Endothelial cell of umbilical vein (primary cell): ENCODE measurements at regions not wholly inside any gene's neighbourhood (a gene's known extent, or its start where the extent isn't known, plus 50 kb on each side); places are given as distances from the start of the nearest gene placed in this dataset.

Experiments used
- BruUV-seq: library from RNA; stranded (reverse); fragments of 400-500 nt; replicated peaks from 2 replicates; lab custom pipeline; 2021; lab: Mats Ljungman, UMichigan
- CTCF ChIA-PET: fragments of 300-600, 350-600 bp; sonication (Branson Sonifier 250); formaldehyde crosslinking; loops from one replicate; lab custom pipeline; 2021; ENCODE audit warnings: antibody characterized with exemption, inconsistent platforms; lab: Charles Lee
- POLR2A ChIA-PET: fragments of 300-600, 350-600 bp; sonication (Branson Sonifier 250); formaldehyde crosslinking; loops from one replicate; lab custom pipeline; 2021; ENCODE audit warnings: antibody characterized with exemption, inconsistent platforms; lab: Charles Lee
- DNase-seq: peaks from one replicate; pipeline ENCODE4 v3.0.0-alpha.2; 2011; ENCODE audit warnings: low read depth, low spot score
- FAIRE-seq: peaks from 2 replicates; lab custom pipeline; 2011; peaks lifted over from hg19 to GRCh38; lab: Jason Lieb, UNC
- H2AFZ ChIP-seq: 2 replicates; pipeline ENCODE4 v1.6.0; 2012; ENCODE audit warnings: low read depth, low read length, control low read depth, inconsistent platforms
- H3K27ac ChIP-seq: 2 replicates; pipeline ENCODE4 v1.5.1; 2011; ENCODE audit warnings: low read depth, mild to moderate bottlenecking, control low read depth, low read length, moderate library complexity; ENCODE audit not compliant: insufficient read depth
- H3K27me3 ChIP-seq, 2 experiments: 2 replicates each; pipeline versions ENCODE4 v1.6.0 to v1.6.1; 2011; ENCODE audit warnings: low read length in 2 of 2, mixed read lengths in 1 of 2; ENCODE audit not compliant: control insufficient read depth in 2 of 2, insufficient read depth in 2 of 2
- H3K36me3 ChIP-seq, 2 experiments: 2 replicates in 1 of 2; 3 replicates in 1 of 2; pipeline ENCODE4 v1.5.1; 2011; ENCODE audit warnings: low read length in 2 of 2, mild to moderate bottlenecking in 1 of 2, moderate library complexity in 1 of 2; ENCODE audit not compliant: control insufficient read depth in 2 of 2, insufficient read depth in 2 of 2; ENCODE audit errors: extremely low read depth in 1 of 2
- H3K4me1 ChIP-seq: 3 replicates; pipeline ENCODE4 v1.5.1; 2011; ENCODE audit warnings: mild to moderate bottlenecking, low read length; ENCODE audit not compliant: control insufficient read depth, insufficient read depth; ENCODE audit errors: extremely low read depth
- H3K4me2 ChIP-seq: 2 replicates; pipeline ENCODE4 v1.6.1; 2011; ENCODE audit warnings: low read length, control low read depth, mixed read lengths; ENCODE audit not compliant: insufficient read depth
- H3K4me3 ChIP-seq, 3 experiments: fragments of 200-600 bp in 1 of 3; sonication (generic), shearing (Covaris generic) in 1 of 3; replicated peaks in 1 of 3; 2 replicates each; pipeline ENCODE4 v1.5.1; 2011 to 2016; ENCODE audit warnings: control low read depth in 3 of 3, low read length in 3 of 3, mild to moderate bottlenecking in 2 of 3, inconsistent platforms in 1 of 3, low read depth in 1 of 3, moderate library complexity in 1 of 3; ENCODE audit not compliant: insufficient read depth in 1 of 3
- H3K79me2 ChIP-seq: 2 replicates; pipeline ENCODE4 v1.6.0; 2012; ENCODE audit warnings: low read length, inconsistent platforms; ENCODE audit not compliant: control insufficient read depth, insufficient read depth
- H3K9ac ChIP-seq: replicated peaks from 2 replicates; pipeline ENCODE3; 2011; ENCODE audit warnings: low read length, control low read depth; ENCODE audit not compliant: insufficient read depth; ENCODE audit errors: extremely low read depth
- H3K9me1 ChIP-seq: replicated peaks from 3 replicates; pipeline ENCODE4 v1.6.0; 2011; ENCODE audit warnings: mild to moderate bottlenecking, low read length; ENCODE audit not compliant: control insufficient read depth, insufficient read depth; ENCODE audit errors: extremely low read depth
- H3K9me3 ChIP-seq: replicated peaks from 2 replicates; pipeline ENCODE4 v1.5.1; 2012; ENCODE audit warnings: low read length, inconsistent platforms; ENCODE audit not compliant: control insufficient read depth, insufficient read depth
- H4K20me1 ChIP-seq: replicated peaks from 2 replicates; pipeline ENCODE3; 2011; ENCODE audit warnings: mild to moderate bottlenecking, low read length; ENCODE audit not compliant: control insufficient read depth, insufficient read depth; ENCODE audit errors: extremely low read depth
- EZH2 ChIP-seq: IDR thresholded peaks from 2 replicates; pipeline ENCODE4 v1.6.1; 2012; ENCODE audit warnings: borderline replicate concordance, low read depth, mild to moderate bottlenecking, moderate library complexity, low read length, inconsistent platforms; ENCODE audit not compliant: severe bottlenecking
- FOS ChIP-seq: IDR thresholded peaks from 2 replicates; pipeline ENCODE4 v1.6.1; 2011; ENCODE audit warnings: mild to moderate bottlenecking, low read length, moderate library complexity, borderline replicate concordance; ENCODE audit not compliant: insufficient read depth
- GATA2 ChIP-seq: IDR thresholded peaks from 2 replicates; pipeline ENCODE4 v1.7.0; 2011; ENCODE audit warnings: low read depth, mild to moderate bottlenecking, moderate library complexity, mixed read lengths, low read length; ENCODE audit not compliant: insufficient read length, insufficient read depth
- JUN ChIP-seq: IDR thresholded peaks from 2 replicates; pipeline ENCODE4 v1.6.1; 2011; ENCODE audit warnings: borderline replicate concordance, low read depth; ENCODE audit not compliant: insufficient read length, insufficient read depth
- MYC ChIP-seq: IDR thresholded peaks from one replicate; pipeline ENCODE4 v1.6.1; 2011; ENCODE audit warnings: mild to moderate bottlenecking, low read depth, low read length
- POLR2A ChIP-seq: IDR thresholded peaks from 2 replicates; pipeline ENCODE4 v1.6.1; 2012; ENCODE audit warnings: low read depth, mild to moderate bottlenecking, control low read depth, low read length
- POLR2AphosphoS5 ChIP-seq: IDR thresholded peaks from 2 replicates; pipeline ENCODE4 v1.6.1; 2012; ENCODE audit warnings: low read depth, mild to moderate bottlenecking, control low read depth, low read length, moderate library complexity; ENCODE audit not compliant: insufficient read depth
- dilution Hi-C: fragments of 300-500 bp; cut with MboI; formaldehyde crosslinking; loops from one replicate; pipeline ENCODE4 v1.15.0; 2019; ENCODE audit warnings: low sequenced_read_pairs; ENCODE audit not compliant: extremely low pct_ligation_motif_present
- intact Hi-C: fragments of 100-400 bp; cut with micrococcal nuclease; formaldehyde crosslinking; loops from one replicate; pipeline ENCODE4 v1.10.0; 2022
- TF ChIP-seq, protein P1 (sequence below): IDR thresholded peaks from 2 replicates; pipeline ENCODE4 v1.6.1; 2011; ENCODE audit not compliant: insufficient read depth, insufficient read length
- TF ChIP-seq, protein P2 (sequence below), 2 donors: IDR thresholded peaks; 1 replicate in 1 of 2; 2 replicates in 1 of 2; pipeline ENCODE4 v1.5.1; 2011; ENCODE audit warnings: low read length in 2 of 2, mild to moderate bottlenecking in 2 of 2, moderate library complexity in 2 of 2, control low read depth in 1 of 2, inconsistent platforms in 1 of 2, low read depth in 1 of 2; ENCODE audit not compliant: insufficient read depth in 1 of 2; ENCODE audit errors: extremely low read depth in 1 of 2

DNA sequence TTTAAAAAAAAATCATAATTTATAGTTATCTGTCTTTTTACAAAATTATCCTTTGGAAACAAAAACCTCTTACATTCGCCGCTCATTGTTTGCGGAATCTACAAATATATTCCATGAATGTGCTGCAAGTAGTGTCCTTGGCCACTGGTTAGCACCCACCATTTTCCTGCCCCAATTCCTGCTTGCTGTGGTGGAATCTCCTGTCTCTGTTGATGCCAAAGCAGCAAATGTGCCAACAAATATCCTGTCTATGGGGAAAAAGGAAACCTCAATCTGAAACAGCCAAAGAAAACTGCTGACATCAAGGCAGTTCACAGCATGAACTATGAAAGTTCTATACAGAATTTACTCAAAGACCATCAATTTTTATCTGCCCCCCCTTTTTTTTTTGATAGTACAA lies 603.6 kb downstream of the COL12A1 start:
- FAIRE-seq (no peak), DNase-seq (peak; percentile 30)
- no peak overlapping the region for H2AFZ ChIP-seq
- H3K4me1 ChIP-seq = peaks cover 25% of the 10 kb centered on the region
- TF ChIP-seq POLR2AphosphoS5 (no peak), JUN (no peak), FOS (no peak), EZH2 (no peak), GATA2 (no peak), POLR2A (no peak), MYC (no peak)
- TF ChIP-seq, protein P1, sequence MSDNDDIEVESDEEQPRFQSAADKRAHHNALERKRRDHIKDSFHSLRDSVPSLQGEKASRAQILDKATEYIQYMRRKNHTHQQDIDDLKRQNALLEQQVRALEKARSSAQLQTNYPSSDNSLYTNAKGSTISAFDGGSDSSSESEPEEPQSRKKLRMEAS = no peak
- TF ChIP-seq, protein P2, sequence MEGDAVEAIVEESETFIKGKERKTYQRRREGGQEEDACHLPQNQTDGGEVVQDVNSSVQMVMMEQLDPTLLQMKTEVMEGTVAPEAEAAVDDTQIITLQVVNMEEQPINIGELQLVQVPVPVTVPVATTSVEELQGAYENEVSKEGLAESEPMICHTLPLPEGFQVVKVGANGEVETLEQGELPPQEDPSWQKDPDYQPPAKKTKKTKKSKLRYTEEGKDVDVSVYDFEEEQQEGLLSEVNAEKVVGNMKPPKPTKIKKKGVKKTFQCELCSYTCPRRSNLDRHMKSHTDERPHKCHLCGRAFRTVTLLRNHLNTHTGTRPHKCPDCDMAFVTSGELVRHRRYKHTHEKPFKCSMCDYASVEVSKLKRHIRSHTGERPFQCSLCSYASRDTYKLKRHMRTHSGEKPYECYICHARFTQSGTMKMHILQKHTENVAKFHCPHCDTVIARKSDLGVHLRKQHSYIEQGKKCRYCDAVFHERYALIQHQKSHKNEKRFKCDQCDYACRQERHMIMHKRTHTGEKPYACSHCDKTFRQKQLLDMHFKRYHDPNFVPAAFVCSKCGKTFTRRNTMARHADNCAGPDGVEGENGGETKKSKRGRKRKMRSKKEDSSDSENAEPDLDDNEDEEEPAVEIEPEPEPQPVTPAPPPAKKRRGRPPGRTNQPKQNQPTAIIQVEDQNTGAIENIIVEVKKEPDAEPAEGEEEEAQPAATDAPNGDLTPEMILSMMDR (IDR thresholded peaks at IDR 0.05; ENCODE audit: extremely low read depth in 1 of 2, insufficient read depth in 1 of 2, low read depth in 1 of 2, low read length in 2 of 2) = no peak
- POLR2A ChIA-PET = no interaction called here
- no peaks in the 10 kb centered on the region for H3K36me3 ChIP-seq
- H3K9me1 ChIP-seq = no peaks in the 10 kb centered on the region
- no peak overlapping the region for H3K9ac ChIP-seq
- dilution Hi-C loops (no loop called here), intact Hi-C loops (loop anchor here (10.0 kb wide), 1 partner anchor 363 kb away; no protein-coding TSS in a partner anchor)
- H3K27me3 ChIP-seq = no peaks in the 10 kb centered on the region
- H3K27ac ChIP-seq = no peak overlapping the region
- no peaks in the 10 kb centered on the region for H3K79me2 ChIP-seq
- H3K9me3 ChIP-seq = no peaks in the 10 kb centered on the region
- H3K4me2 ChIP-seq = no peak overlapping the region
- no peaks in the 10 kb centered on the region for H4K20me1 ChIP-seq
- no TSS peak for BruUV-seq
- H3K4me3 ChIP-seq = no peak overlapping the region
- CTCF ChIA-PET = interaction anchor here (1.7 kb wide), 1 partner anchor 17 kb away, joined by 3 read pairs; no protein-coding TSS in a partner anchor
